ELR (cell line): ENCODE measurements at regions not wholly inside any gene's neighbourhood (a gene's known extent, or its start where the extent isn't known, plus 50 kb on each side); places are given as distances from the start of the nearest gene placed in this dataset.
"Not testable (repeated sequence)": the region's sequence is repeated elsewhere in the genome, so short reads cannot be mapped to it uniquely, and the experiment has no call there.

ENCODE experiments used
- DNase-seq: peaks from one replicate; pipeline ENCODE4 v3.0.0-alpha.2; 2015; ENCODE audit warnings: low read depth

- DNase-seq, result no peak
Measured at GRCh38 chr6:126667728-126668127, 327.8 kb downstream of the CENPW start.

DNA sequence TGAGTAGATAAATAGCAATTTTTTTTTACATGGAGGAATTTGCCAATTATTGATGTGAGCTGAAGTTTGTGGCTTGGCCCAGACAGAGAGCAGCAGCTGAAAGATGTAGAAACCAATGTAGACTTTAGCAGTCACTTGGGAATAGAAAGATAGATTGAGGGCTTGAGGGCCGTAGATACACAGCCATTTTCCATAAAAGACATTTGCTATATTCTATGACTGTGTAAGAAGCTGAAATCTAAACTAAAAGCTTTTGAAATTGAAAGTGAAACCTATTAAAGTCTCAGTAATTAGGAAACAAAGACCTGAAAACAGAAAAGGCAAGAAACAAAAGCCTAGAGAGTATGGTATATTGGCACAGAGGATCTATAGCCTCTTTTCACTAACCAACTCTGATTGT is 332.7 kb downstream of the CENPW start:
- DNase-seq, result no peak

DNA sequence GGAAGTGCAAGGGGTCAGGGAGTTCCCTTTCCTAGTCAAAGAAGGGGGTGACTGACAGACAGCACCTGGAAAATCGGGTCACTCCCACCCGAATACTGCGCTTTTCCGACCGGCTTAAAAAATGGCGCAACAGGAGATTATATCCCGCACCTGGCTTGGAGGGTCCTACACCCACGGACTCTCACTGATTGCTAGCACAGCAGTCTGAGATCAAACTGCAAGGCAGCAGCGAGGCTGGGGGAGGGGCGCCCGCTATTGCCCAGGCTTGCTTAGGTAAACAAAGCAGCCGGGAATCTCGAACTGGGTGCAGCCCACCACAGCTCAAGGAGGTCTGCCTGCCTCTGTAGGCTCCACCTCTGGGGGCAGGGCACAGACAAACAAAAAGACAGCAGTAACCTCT is 333.8 kb downstream of the CENPW start:
- DNase-seq, result not testable (repeated sequence)

DNA sequence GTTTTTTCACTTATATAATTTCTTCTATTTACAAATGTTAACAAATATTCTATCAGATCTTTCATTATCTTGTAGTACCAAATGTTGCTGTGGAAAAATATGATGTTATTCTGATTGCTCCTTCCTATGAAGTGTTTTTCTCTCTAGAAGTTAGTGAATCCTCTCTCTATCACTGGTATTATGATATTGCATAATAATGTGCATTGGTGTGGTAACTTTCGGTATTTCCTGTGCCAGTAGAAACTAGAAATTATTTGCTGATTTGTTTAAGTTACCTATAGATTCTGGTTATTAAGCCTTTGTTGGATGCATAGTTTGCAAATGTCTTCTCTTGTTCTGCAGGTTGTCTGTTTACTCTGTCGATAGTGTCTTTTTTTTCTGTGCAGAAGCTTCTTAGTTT is 342.5 kb downstream of the CENPW start:
- no peak for DNase-seq

GRCh38 chr6:126685182-126685581 is 345.3 kb downstream of the CENPW start:
- DNase-seq, result no peak

DNA sequence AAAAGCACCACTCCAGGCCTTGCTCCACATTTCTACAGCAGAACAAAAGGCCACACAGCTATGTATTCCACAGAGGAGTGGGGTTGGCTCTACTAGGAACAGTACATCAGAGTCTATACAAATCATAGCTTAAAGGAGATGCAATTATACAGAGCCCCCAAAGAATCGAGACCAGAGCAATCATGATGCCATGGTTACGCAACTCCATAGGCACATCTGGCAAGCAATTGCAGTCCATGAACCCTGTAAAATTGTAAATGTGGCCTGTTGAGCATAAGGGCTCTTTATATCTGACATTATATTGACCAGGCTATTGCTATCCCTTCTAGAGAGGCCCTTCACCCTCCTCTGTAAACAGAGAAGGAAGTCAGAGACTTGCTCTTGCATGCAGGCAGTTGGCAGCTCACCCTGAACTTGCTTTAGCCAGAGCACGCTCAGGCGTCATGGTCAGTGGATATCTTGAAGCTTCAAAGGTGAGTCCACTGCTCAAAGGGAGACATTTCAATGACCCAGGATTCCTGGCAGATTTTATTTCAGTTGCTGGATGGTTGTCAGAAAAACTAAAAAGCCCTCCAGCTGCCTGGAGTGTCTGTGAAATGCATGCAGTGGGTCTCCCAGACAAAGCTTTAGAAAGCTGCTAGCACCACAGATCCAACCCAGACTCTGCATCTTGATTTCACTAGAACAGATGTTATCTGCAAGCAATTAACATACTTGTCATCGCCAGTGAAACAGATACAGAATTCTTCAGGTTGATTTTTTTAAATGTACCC is 357.2 kb downstream of the CENPW start:
- DNase-seq, result no peak

GRCh38 chr6:126698732-126699240 is 358.9 kb downstream of the CENPW start:
- no peak for DNase-seq

DNA sequence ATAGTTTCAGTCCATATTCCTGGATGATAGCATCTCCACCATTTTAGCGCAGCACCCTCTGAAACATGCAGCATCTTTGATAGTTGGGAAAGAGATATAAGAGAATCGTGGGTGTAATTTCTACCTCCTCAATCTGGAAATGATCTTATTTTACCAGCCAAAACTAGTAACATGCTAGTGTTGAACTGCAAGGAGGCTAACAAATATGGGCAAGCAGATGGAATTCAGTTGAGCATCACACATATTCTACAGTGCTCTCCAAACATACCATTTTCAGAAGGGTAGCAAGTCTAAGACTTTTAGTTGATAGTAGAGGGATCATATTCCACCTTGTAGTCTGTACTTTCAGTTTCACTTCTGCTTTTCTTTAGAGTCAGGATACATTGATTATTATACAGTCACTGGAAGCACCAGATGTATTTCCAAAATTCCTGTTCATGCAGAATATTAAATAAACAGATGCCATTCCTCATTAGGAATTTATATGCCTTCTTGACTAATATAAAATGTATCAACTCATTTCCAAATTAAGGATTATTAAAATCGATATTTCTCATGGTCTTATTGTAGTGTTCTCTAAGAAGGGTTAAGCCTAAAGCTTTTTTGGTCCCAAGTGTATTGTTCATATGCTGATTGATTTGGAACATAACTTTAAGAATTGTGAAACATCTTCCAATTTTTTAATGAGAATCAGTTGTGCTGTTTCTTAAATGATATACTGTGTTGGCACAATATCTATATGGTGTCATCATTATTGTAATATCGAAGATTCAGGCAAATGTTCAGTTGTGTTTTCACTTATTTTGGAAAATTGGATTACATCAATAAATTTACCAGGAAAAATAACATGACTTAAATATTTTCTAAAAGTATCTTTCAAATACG is 362.0 kb downstream of the CENPW start:
- peak; percentile 21 for DNase-seq

DNA sequence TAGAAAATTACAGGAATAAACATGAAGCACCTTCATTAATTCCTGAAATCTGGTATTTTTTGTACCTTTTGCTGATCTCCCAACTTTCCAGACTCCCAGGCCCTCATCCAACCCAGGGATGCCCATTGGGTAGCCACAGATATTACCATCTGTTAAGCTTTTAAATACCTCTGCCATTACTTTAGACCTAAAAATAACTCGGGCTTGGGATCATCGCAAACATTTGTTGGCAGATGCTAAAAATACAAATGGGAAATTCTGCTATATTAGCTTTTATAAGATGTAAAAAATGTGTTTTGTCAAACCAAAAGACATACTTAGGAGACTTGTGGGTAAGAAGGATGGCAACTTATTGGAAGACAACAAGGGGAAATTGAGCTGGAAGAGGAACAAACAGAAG is 376.1 kb downstream of the CENPW start:
- DNase-seq, result no peak

DNA sequence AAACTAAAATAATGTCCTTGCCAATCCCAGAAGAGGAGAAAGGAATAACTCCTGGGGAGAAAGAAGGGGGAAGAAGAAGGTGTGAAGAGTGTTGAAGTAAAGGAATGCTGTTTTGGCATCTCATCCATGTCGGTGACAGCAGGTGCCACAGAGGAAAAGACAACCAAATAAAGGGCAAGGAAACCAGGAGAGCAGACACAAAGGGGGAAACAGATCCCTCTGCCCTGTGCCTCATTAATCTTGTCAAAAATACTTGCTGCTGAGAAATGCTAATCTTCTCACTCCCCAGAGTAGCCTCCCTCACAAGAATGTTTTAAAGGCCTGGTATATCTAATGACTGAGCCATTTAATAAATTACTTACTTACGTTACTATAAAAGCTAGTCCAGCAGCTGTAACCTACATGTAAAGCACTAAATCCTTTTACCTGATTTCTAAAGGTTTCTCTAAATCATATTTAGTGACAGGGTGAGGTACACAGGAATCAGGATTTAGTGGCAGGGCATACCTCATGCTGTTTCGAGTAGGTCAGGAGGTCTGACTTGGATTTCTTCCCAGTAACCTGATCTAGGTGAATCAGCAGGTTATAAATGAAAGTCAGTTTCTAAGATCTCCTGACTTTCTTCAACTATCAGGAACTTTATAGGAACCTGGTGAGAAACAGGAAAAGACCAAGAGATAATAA is 377.1 kb downstream of the CENPW start:
- DNase-seq, result no peak

- DNase-seq, result no peak
Measured at GRCh38 chr6:126718600-126719327, 378.8 kb downstream of the CENPW start.

GRCh38 chr6:126720304-126720703 is 380.4 kb downstream of the CENPW start:
- peak; percentile 21 for DNase-seq

DNA sequence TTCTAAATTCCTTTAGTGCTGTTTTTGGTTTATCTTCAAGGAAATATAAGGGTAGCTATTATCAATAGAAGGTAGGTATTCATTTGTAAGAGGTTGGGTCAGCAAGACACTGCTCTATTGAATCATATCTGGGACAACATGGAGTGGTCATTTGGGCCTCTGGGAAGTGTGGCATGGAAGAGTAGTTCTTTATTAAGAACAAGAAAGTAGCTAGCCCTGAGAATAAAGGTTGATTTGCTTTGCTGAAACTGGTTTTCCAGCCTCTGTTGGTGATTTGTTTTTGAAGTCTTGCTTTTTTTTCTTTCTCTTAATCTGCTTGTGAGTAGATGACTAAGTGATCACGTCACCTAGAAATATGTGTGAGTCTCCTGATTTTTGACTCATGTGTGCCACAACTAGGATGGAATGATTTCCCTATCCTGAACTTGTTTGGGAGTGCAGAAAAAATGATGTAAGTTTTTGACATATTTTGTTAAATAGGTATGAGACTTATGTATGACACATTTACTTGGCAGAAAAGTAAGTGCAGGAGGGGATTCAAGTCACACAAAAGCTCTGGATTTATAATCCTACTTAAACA is 381.8 kb downstream of the CENPW start:
- DNase-seq, result peak; percentile 91

- no peak for DNase-seq
Measured at GRCh38 chr6:126722411-126722810, 382.5 kb downstream of the CENPW start.

- DNase-seq, result peak; percentile 11
Measured at GRCh38 chr6:126723541-126724170, 383.7 kb downstream of the CENPW start.

- DNase-seq, result no peak
Measured at GRCh38 chr6:126724821-126725220, 384.9 kb downstream of the CENPW start.

- DNase-seq, result not testable (repeated sequence)
Measured at GRCh38 chr6:126726454-126726853, 386.5 kb downstream of the CENPW start.

- DNase-seq, result no peak
Measured at GRCh38 chr6:126738146-126738545, 380.3 kb upstream of the RSPO3 start.

GRCh38 chr6:126738641-126739040 is 379.8 kb upstream of the RSPO3 start:
- no peak for DNase-seq

GRCh38 chr6:126743076-126743475 is 375.4 kb upstream of the RSPO3 start:
- DNase-seq, result no peak
